Keratinocyte (primary cell): ENCODE measurements at regions not wholly inside any gene's neighbourhood (a gene's known extent, or its start where the extent isn't known, plus 50 kb on each side); places are given as distances from the start of the nearest gene placed in this dataset.

Experiments used
- DNase-seq: peaks from one replicate; pipeline ENCODE4 v3.0.0-alpha.2; 2011; ENCODE audit warnings: low read depth, missing footprints, low spot score
- FAIRE-seq: peaks from 2 replicates; lab custom pipeline; 2011; peaks lifted over from hg19 to GRCh38; lab: Jason Lieb, UNC
- H2AFZ ChIP-seq: 2 replicates; pipeline ENCODE4 v1.6.0; 2012; ENCODE audit warnings: low read length, control low read depth, inconsistent platforms; ENCODE audit not compliant: control insufficient read depth
- H3K27ac ChIP-seq: 2 replicates; pipeline ENCODE4 v1.5.1; 2011; ENCODE audit warnings: low read length; ENCODE audit not compliant: control insufficient read depth, insufficient read depth
- H3K27me3 ChIP-seq: 3 replicates; pipeline ENCODE4 v1.6.0; 2011; ENCODE audit warnings: low read length; ENCODE audit not compliant: control insufficient read depth, insufficient read depth; ENCODE audit errors: extremely low read depth
- H3K36me3 ChIP-seq, 2 experiments: 2 replicates in 1 of 2; 3 replicates in 1 of 2; pipeline ENCODE4 v1.5.1; 2011; ENCODE audit warnings: low read length in 2 of 2, mild to moderate bottlenecking in 1 of 2; ENCODE audit not compliant: control insufficient read depth in 2 of 2, insufficient read depth in 2 of 2; ENCODE audit errors: extremely low read depth in 1 of 2
- H3K4me1 ChIP-seq: 3 replicates; pipeline ENCODE4 v1.5.1; 2011; ENCODE audit warnings: low read length; ENCODE audit not compliant: control insufficient read depth, insufficient read depth; ENCODE audit errors: extremely low read depth
- H3K4me2 ChIP-seq: 3 replicates; pipeline ENCODE4 v1.6.0; 2011; ENCODE audit warnings: low read depth, low read length; ENCODE audit not compliant: control insufficient read depth, insufficient read depth; ENCODE audit errors: extremely low read depth
- H3K4me3 ChIP-seq, 3 experiments: fragments of 200-600 bp in 1 of 3; sonication (generic) in 1 of 3; 2 replicates in 2 of 3; 3 replicates in 1 of 3; pipeline ENCODE4 v1.5.1; 2011 to 2016; ENCODE audit warnings: low read length in 3 of 3, mild to moderate bottlenecking in 3 of 3, control low read depth in 2 of 3, inconsistent platforms in 1 of 3, low read depth in 1 of 3, mixed read lengths in 1 of 3, mixed run types in 1 of 3, moderate library complexity in 1 of 3; ENCODE audit not compliant: control insufficient read depth in 2 of 3, insufficient read depth in 2 of 3; ENCODE audit errors: extremely low read depth in 1 of 3
- H3K79me2 ChIP-seq: 2 replicates; pipeline ENCODE4 v1.6.0; 2012; ENCODE audit warnings: low read length; ENCODE audit not compliant: control insufficient read depth, insufficient read depth
- H3K9ac ChIP-seq: 3 replicates; pipeline ENCODE4 v1.6.0; 2011; ENCODE audit warnings: low read length; ENCODE audit not compliant: control insufficient read depth, insufficient read depth; ENCODE audit errors: extremely low read depth
- H3K9me1 ChIP-seq: 3 replicates; pipeline ENCODE4 v1.6.0; 2011; ENCODE audit warnings: low read length; ENCODE audit not compliant: control insufficient read depth, insufficient read depth; ENCODE audit errors: extremely low read depth
- H3K9me3 ChIP-seq: 2 replicates; pipeline ENCODE4 v1.5.1; 2012; ENCODE audit warnings: low read depth, low read length; ENCODE audit not compliant: control insufficient read depth
- H4K20me1 ChIP-seq: 3 replicates; pipeline ENCODE4 v1.6.0; 2011; ENCODE audit warnings: low read length; ENCODE audit not compliant: control insufficient read depth, insufficient read depth; ENCODE audit errors: extremely low read depth
- EZH2 ChIP-seq: IDR thresholded peaks from one replicate; pipeline ENCODE4 v1.6.1; 2012; ENCODE audit warnings: inconsistent platforms, mild to moderate bottlenecking, low read length, moderate library complexity
- dilution Hi-C: fragments of 300-500 bp; cut with MboI; formaldehyde crosslinking; loops from one replicate; pipeline ENCODE4 v1.7.0; 2020; ENCODE audit warnings: low sequenced_read_pairs; ENCODE audit not compliant: extremely low pct_ligation_motif_present
- TF ChIP-seq, protein P1 (sequence below), 3 experiments: IDR thresholded peaks in 1 of 3; conservative IDR thresholded peaks in 1 of 3; optimal IDR thresholded peaks in 1 of 3; 2 replicates in 2 of 3; 3 replicates in 1 of 3; pipeline versions ENCODE3 to v1.5.1; 2011; ENCODE audit warnings: low read length in 3 of 3, mild to moderate bottlenecking in 3 of 3, moderate library complexity in 2 of 3, control low read depth in 1 of 3, inconsistent platforms in 1 of 3; ENCODE audit not compliant: insufficient read depth in 2 of 3; ENCODE audit errors: extremely low read depth in 1 of 3

DNA sequence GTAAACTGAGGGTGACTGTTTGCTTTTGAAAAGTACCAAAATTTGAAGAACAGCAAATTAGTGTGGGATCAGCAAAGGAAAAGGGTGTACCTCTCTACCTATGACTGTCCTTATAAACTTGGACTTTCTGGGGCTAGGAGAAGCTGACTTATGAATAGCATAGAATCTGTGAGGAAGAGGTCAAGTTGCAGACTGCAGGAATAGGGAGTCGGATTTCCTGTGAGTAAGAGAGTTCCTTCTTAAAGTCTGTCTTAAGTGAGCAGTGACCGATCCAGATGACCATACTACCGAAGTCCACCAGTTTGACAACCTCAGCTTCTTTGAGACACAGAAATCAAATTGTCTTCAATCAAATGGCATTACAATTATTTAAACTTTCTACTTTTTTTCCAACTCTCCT, 708.7 kb downstream of the UTRN start:
- dilution Hi-C loops = no loop called here
- H3K27me3 ChIP-seq = no peaks in the 10 kb centered on the region
- TF ChIP-seq, protein P1, sequence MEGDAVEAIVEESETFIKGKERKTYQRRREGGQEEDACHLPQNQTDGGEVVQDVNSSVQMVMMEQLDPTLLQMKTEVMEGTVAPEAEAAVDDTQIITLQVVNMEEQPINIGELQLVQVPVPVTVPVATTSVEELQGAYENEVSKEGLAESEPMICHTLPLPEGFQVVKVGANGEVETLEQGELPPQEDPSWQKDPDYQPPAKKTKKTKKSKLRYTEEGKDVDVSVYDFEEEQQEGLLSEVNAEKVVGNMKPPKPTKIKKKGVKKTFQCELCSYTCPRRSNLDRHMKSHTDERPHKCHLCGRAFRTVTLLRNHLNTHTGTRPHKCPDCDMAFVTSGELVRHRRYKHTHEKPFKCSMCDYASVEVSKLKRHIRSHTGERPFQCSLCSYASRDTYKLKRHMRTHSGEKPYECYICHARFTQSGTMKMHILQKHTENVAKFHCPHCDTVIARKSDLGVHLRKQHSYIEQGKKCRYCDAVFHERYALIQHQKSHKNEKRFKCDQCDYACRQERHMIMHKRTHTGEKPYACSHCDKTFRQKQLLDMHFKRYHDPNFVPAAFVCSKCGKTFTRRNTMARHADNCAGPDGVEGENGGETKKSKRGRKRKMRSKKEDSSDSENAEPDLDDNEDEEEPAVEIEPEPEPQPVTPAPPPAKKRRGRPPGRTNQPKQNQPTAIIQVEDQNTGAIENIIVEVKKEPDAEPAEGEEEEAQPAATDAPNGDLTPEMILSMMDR (optimal IDR thresholded peaks at IDR 0.05 in 1 of 3, IDR thresholded peaks at IDR 0.05 in 1 of 3, conservative IDR thresholded peaks at IDR 0.05 in 1 of 3; ENCODE audit: extremely low read depth in 1 of 3, insufficient read depth in 2 of 3, low read length in 3 of 3) = no peak
- TF ChIP-seq EZH2 = no peak
- no peak for FAIRE-seq
- no peaks in the 10 kb centered on the region for H3K4me1 ChIP-seq
- H3K79me2 ChIP-seq = no peaks in the 10 kb centered on the region
- no peak for DNase-seq
- H3K9me1 ChIP-seq = no peaks in the 10 kb centered on the region
- no peaks in the 10 kb centered on the region for H3K9me3 ChIP-seq
- H3K4me3 ChIP-seq = no peak overlapping the region
- no peak overlapping the region for H3K4me2 ChIP-seq
- H3K36me3 ChIP-seq = no peaks in the 10 kb centered on the region
- H3K9ac ChIP-seq = no peak overlapping the region
- no peak overlapping the region for H2AFZ ChIP-seq
- no peak overlapping the region for H3K27ac ChIP-seq
- H4K20me1 ChIP-seq = no peaks in the 10 kb centered on the region

DNA sequence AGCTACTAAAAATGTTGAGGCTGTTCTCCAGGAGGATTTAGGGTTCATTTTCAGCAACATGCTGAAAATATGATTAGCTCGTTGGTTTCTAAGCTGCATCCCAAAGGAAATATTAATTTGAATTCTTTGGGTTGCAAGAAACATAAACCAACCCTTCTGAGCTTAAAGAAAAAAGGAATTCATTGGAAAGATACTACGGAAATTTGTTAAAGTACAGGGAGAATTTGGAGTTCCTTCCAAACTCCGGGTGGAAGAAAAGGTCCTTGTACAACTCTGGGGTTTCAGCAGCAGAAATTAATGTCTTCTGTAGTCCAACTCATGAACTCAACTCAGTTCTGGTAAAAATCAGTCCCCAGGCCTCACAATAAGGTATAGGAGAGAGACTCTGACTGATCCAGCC, 712.9 kb downstream of the UTRN start:
- H3K4me3 ChIP-seq = no peak overlapping the region
- H2AFZ ChIP-seq = no peak overlapping the region
- H3K27ac ChIP-seq = no peak overlapping the region
- no peak for TF ChIP-seq EZH2
- DNase-seq (no peak), FAIRE-seq (no peak)
- no peaks in the 10 kb centered on the region for H4K20me1 ChIP-seq
- dilution Hi-C loops = no loop called here
- no peak overlapping the region for H3K9ac ChIP-seq
- H3K36me3 ChIP-seq = no peaks in the 10 kb centered on the region
- H3K4me2 ChIP-seq = no peak overlapping the region
- no peaks in the 10 kb centered on the region for H3K9me3 ChIP-seq
- H3K27me3 ChIP-seq = no peaks in the 10 kb centered on the region
- H3K79me2 ChIP-seq = no peaks in the 10 kb centered on the region
- H3K9me1 ChIP-seq = no peaks in the 10 kb centered on the region
- no peaks in the 10 kb centered on the region for H3K4me1 ChIP-seq

DNA sequence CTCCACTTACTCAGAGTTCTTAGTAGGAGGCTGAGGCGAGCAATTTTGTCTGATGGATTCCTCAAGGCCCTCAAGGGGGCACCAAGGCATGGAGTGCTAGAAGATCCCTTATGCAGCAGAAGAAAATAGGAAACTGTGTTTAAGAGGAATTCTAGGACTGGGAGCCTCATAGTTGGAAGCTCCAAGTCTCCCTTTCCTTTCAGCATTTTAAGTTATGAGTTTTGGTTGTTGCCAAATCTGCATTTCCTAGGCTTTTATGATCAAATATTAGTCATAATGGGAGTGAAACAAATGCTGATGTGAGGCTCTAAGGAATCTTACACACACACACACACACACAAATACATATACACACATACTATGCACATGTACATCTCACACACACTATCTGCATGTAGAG, 714.0 kb downstream of the UTRN start:
- FAIRE-seq (no peak), DNase-seq (no peak)

More for the DNA sequence above, 714.0 kb downstream of the UTRN start:
- no peak for TF ChIP-seq EZH2
- TF ChIP-seq, protein P1 (optimal IDR thresholded peaks at IDR 0.05 in 1 of 3, IDR thresholded peaks at IDR 0.05 in 1 of 3, conservative IDR thresholded peaks at IDR 0.05 in 1 of 3; ENCODE audit: extremely low read depth in 1 of 3, insufficient read depth in 2 of 3, low read length in 3 of 3) = no peak
- Histone ChIP-seq H3K9me3 (no peaks in the 10 kb centered on the region), H4K20me1 (no peaks in the 10 kb centered on the region), H3K9ac (no peak overlapping the region), H3K27me3 (no peaks in the 10 kb centered on the region), H3K27ac (no peak overlapping the region), H3K36me3 (no peaks in the 10 kb centered on the region), H3K79me2 (no peaks in the 10 kb centered on the region), H3K4me1 (no peaks in the 10 kb centered on the region), H3K4me2 (no peak overlapping the region), H3K9me1 (no peaks in the 10 kb centered on the region), H2AFZ (no peak overlapping the region), H3K4me3 (no peak overlapping the region)
- dilution Hi-C loops = no loop called here
